Chondrocyte (in vitro differentiated cells): ENCODE measurements at regions not wholly inside any gene's neighbourhood (a gene's known extent, or its start where the extent isn't known, plus 50 kb on each side); places are given as distances from the start of the nearest gene placed in this dataset.

Source experiments
- DNase-seq: peaks from one replicate; pipeline ENCODE4 v3.0.0; 2021; ENCODE audit warnings: mixed read lengths, low spot score
- H3K27ac Mint-ChIP-seq: one replicate; pipeline ENCODE4 v1.8.0; 2021; ENCODE audit warnings: mild to moderate bottlenecking, moderate library complexity, mixed read lengths; ENCODE audit not compliant: unreplicated experiment
- H3K27me3 Mint-ChIP-seq: 2 replicates; pipeline ENCODE4 v1.8.0; 2021; ENCODE audit warnings: low read depth, mixed read lengths
- H3K36me3 Mint-ChIP-seq: 2 replicates; pipeline ENCODE4 v1.8.0; 2021; ENCODE audit warnings: low read depth, mixed read lengths
- H3K4me1 Mint-ChIP-seq: 2 replicates; pipeline ENCODE4 v1.8.0; 2021; ENCODE audit warnings: low read depth, mild to moderate bottlenecking, mixed read lengths
- H3K4me3 Mint-ChIP-seq: one replicate; pipeline ENCODE4 v1.8.0; 2021; ENCODE audit warnings: mild to moderate bottlenecking, moderate library complexity, mixed read lengths; ENCODE audit not compliant: unreplicated experiment
- H3K9me3 Mint-ChIP-seq: 2 replicates; pipeline ENCODE4 v1.8.0; 2021; ENCODE audit warnings: low read depth, mixed read lengths
- CTCF ChIP-seq: fragments of 200-600 bp; sonication (generic); IDR thresholded peaks from 2 replicates; pipeline ENCODE4 v1.5.0; 2021; ENCODE audit warnings: antibody characterized with exemption, mild to moderate bottlenecking, moderate library complexity

- no peak overlapping the region for H3K4me3 Mint-ChIP-seq
- peaks cover 3% of the 10 kb centered on the region for H3K27me3 Mint-ChIP-seq
- H3K36me3 Mint-ChIP-seq: no peaks in the 10 kb centered on the region
- DNase-seq: no peak
- H3K27ac Mint-ChIP-seq: no peak overlapping the region
- H3K4me1 Mint-ChIP-seq: no peaks in the 10 kb centered on the region
- no peaks in the 10 kb centered on the region for H3K9me3 Mint-ChIP-seq
- no peak for TF ChIP-seq CTCF
Observed at GRCh38 chr5:18433336-18433735, 799.1 kb downstream of the TAF11L14 start.

- Mint-ChIP-seq H3K9me3 (peaks cover 4% of the 10 kb centered on the region), H3K36me3 (no peaks in the 10 kb centered on the region), H3K27me3 (peaks cover 9% of the 10 kb centered on the region), H3K4me3 (no peak overlapping the region), H3K27ac (no peak overlapping the region), H3K4me1 (no peaks in the 10 kb centered on the region)
- DNase-seq: no peak
- no peak for TF ChIP-seq CTCF
Observed at GRCh38 chr5:18438126-18438525, 803.9 kb downstream of the TAF11L14 start.

- no peaks in the 10 kb centered on the region for H3K4me1 Mint-ChIP-seq
- H3K36me3 Mint-ChIP-seq: no peaks in the 10 kb centered on the region
- no peak overlapping the region for H3K27ac Mint-ChIP-seq
- no peaks in the 10 kb centered on the region for H3K9me3 Mint-ChIP-seq
- no peak overlapping the region for H3K4me3 Mint-ChIP-seq
- DNase-seq: no peak
- peaks cover 4% of the 10 kb centered on the region for H3K27me3 Mint-ChIP-seq
- no peak for TF ChIP-seq CTCF
Observed at GRCh38 chr5:18455521-18455920, 821.3 kb downstream of the TAF11L14 start.

GRCh38 chr5:18457255-18457654 is 823.0 kb downstream of the TAF11L14 start:
- H3K4me3 Mint-ChIP-seq: no peak overlapping the region
- no peak overlapping the region for H3K27ac Mint-ChIP-seq
- DNase-seq: no peak
- H3K36me3 Mint-ChIP-seq: no peaks in the 10 kb centered on the region
- TF ChIP-seq CTCF: no peak
- no peaks in the 10 kb centered on the region for H3K9me3 Mint-ChIP-seq
- peaks cover 5% of the 10 kb centered on the region for H3K27me3 Mint-ChIP-seq
- no peaks in the 10 kb centered on the region for H3K4me1 Mint-ChIP-seq

GRCh38 chr5:18461766-18462165 is 827.5 kb downstream of the TAF11L14 start:
- TF ChIP-seq CTCF: no peak
- Mint-ChIP-seq H3K27me3 (peaks cover 5% of the 10 kb centered on the region), H3K9me3 (no peaks in the 10 kb centered on the region), H3K27ac (no peak overlapping the region), H3K4me3 (no peak overlapping the region), H3K36me3 (no peaks in the 10 kb centered on the region), H3K4me1 (no peaks in the 10 kb centered on the region)
- DNase-seq: no peak
